Erythroblast (primary cell): ENCODE measurements at regions not wholly inside any gene's neighbourhood (a gene's known extent, or its start where the extent isn't known, plus 50 kb on each side); places are given as distances from the start of the nearest gene placed in this dataset.
A peak's percentile ranks its signal among the peaks of the same experiment; 100 is the strongest.
"Not testable (repeated sequence)": the region's sequence is repeated elsewhere in the genome, so short reads cannot be mapped to it uniquely, and the experiment has no call there.

ENCODE experiments used
- DNase-seq, 2 experiments: peaks; one replicate each; lab custom pipeline; 2025; lab: John Stamatoyannopoulos, UW
- GATA1 ChIP-seq: IDR thresholded peaks from 2 replicates; pipeline ENCODE4 v1.6.1; 2011; ENCODE audit warnings: low read depth, mild to moderate bottlenecking, control low read depth, low read length, moderate library complexity
- POLR2A ChIP-seq: IDR thresholded peaks from 2 replicates; pipeline ENCODE4 v1.6.1; 2011; ENCODE audit warnings: mild to moderate bottlenecking, low read length

- no peak for DNase-seq
- TF ChIP-seq POLR2A = no peak
- TF ChIP-seq GATA1 = no peak
These were observed 55.9 kb downstream of the BHLHE40 start for GRCh38 chr3:5035113-5035512.

- DNase-seq = no peak
- TF ChIP-seq GATA1 = no peak
- no peak for TF ChIP-seq POLR2A
These were observed 56.6 kb downstream of the BHLHE40 start for GRCh38 chr3:5035692-5036391.

- DNase-seq = no peak
- TF ChIP-seq POLR2A = no peak
- TF ChIP-seq GATA1 = no peak
These were observed 57.1 kb downstream of the BHLHE40 start for GRCh38 chr3:5036392-5036766.

GRCh38 chr3:5036858-5037257, 57.6 kb downstream of the BHLHE40 start:
- DNase-seq = no peak
- TF ChIP-seq POLR2A (no peak), GATA1 (no peak)

GRCh38 chr3:5039585-5039984, 60.3 kb downstream of the BHLHE40 start:
- TF ChIP-seq POLR2A (no peak), GATA1 (no peak)
- DNase-seq = no peak

GRCh38 chr3:5041315-5041714, 62.1 kb downstream of the BHLHE40 start:
- TF ChIP-seq POLR2A = no peak
- TF ChIP-seq GATA1 = no peak
- DNase-seq = peak in 1 of 2 experiments; percentile 14

GRCh38 chr3:5045961-5046360, 66.7 kb downstream of the BHLHE40 start:
- TF ChIP-seq GATA1 (no peak), POLR2A (no peak)
- DNase-seq = no peak

GRCh38 chr3:5047764-5048419, 68.7 kb downstream of the BHLHE40 start:
- DNase-seq = no peak
- TF ChIP-seq GATA1 (no peak), POLR2A (no peak)

- no peak for DNase-seq
- TF ChIP-seq GATA1 (no peak), POLR2A (no peak)
These were observed 70.3 kb upstream of the ARL8B start for GRCh38 chr3:5051772-5052171.

- no peak for TF ChIP-seq POLR2A
- no peak for TF ChIP-seq GATA1
- no peak for DNase-seq
These were observed 69.8 kb upstream of the ARL8B start for GRCh38 chr3:5052247-5052646.

- TF ChIP-seq POLR2A = no peak
- no peak for TF ChIP-seq GATA1
- no peak for DNase-seq
These were observed 68.9 kb upstream of the ARL8B start for GRCh38 chr3:5053021-5053831.

GRCh38 chr3:5054098-5054497, 68.0 kb upstream of the ARL8B start:
- TF ChIP-seq POLR2A = no peak

GRCh38 chr3:5054579-5054978, 67.5 kb upstream of the ARL8B start:
- not testable (repeated sequence) for DNase-seq

More at GRCh38 chr3:5054098-5054497, 68.0 kb upstream of the ARL8B start:
- no peak for DNase-seq

- TF ChIP-seq GATA1 (no peak), POLR2A (no peak)
- DNase-seq = no peak
These were observed 66.6 kb upstream of the ARL8B start for GRCh38 chr3:5055357-5056110.

- TF ChIP-seq GATA1 (no peak), POLR2A (no peak)
- DNase-seq = no peak
These were observed 66.0 kb upstream of the ARL8B start for GRCh38 chr3:5056111-5056391.
